ENCODE measurements at regions not wholly inside any gene's neighbourhood (a gene's known extent, or its start where the extent isn't known, plus 50 kb on each side); places are given as distances from the start of the nearest gene placed in this dataset.

GRCh38 chr7:10245406-10245805 lies 728.3 kb upstream of the PHF14 start:
- H3K4me3 ChIP-seq (ENCODE audit: low read depth, low read length), result no peak overlapping the region
- DNase-seq (ENCODE audit: low read depth), result no peak
- TF ChIP-seq CTCF (IDR thresholded peaks at IDR 0.05; ENCODE audit: low read depth, low read length) (no peak), POLR2A (IDR thresholded peaks at IDR 0.05; ENCODE audit: extremely low read depth, insufficient read length) (no peak), MYC (IDR thresholded peaks at IDR 0.05; ENCODE audit: low read depth, low read length) (no peak), MAX (IDR thresholded peaks at IDR 0.05; ENCODE audit: low read depth, low read length) (no peak)

DNA sequence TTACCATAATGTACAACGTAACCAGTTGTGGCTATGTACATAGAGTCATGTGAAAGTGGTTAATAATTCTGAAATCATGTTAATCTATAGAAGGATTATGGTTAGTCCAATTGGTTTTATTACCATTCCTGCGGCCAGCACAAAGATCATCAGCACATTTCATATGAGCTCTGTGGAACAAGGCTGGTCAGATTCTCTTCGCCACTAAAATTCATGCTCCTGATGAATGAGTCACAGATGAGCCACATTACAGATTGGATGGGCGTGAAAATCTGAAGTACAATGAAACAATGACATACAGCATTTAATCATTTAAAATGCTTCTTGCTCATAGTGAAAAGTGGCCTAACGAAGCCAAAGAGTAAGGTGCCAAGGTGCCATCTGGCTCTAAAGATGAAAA lies 716.2 kb upstream of the PHF14 start:
- no peak for DNase-seq (ENCODE audit: low read depth)
- no peak for TF ChIP-seq CTCF (IDR thresholded peaks at IDR 0.05; ENCODE audit: low read depth, low read length)
- TF ChIP-seq MYC (IDR thresholded peaks at IDR 0.05; ENCODE audit: low read depth, low read length), result no peak
- TF ChIP-seq MAX (IDR thresholded peaks at IDR 0.05; ENCODE audit: low read depth, low read length), result no peak
- no peak for TF ChIP-seq POLR2A (IDR thresholded peaks at IDR 0.05; ENCODE audit: extremely low read depth, insufficient read length)

DNA sequence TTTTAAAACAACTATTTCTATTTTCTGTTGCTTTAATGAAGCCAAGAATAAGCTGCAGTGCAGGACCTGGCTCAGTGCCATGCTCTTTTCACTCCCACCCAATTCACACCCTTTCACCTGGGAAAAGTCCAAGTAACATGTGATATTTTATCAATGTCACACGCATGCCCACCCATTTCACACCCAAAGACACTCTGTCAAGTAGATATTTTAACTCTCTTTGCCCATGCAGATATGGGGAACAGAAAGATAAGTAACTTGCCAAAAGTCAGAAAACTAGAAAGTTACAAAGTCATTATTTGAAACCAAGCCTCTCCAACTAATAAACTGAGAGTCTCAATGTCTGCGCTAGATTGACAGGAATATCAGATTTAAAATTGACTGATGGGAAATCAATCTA lies 706.7 kb upstream of the PHF14 start:
- no peak for DNase-seq (ENCODE audit: low read depth)
- no peak overlapping the region for H3K4me3 ChIP-seq (ENCODE audit: low read depth, low read length)
- no peak for TF ChIP-seq POLR2A (IDR thresholded peaks at IDR 0.05; ENCODE audit: extremely low read depth, insufficient read length)
- no peak for TF ChIP-seq CTCF (IDR thresholded peaks at IDR 0.05; ENCODE audit: low read depth, low read length)
- no peak for TF ChIP-seq MYC (IDR thresholded peaks at IDR 0.05; ENCODE audit: low read depth, low read length)
- no peak for TF ChIP-seq MAX (IDR thresholded peaks at IDR 0.05; ENCODE audit: low read depth, low read length)

More for the DNA sequence above, 716.2 kb upstream of the PHF14 start:
- H3K4me3 ChIP-seq (ENCODE audit: low read depth, low read length), result no peak overlapping the region

DNA sequence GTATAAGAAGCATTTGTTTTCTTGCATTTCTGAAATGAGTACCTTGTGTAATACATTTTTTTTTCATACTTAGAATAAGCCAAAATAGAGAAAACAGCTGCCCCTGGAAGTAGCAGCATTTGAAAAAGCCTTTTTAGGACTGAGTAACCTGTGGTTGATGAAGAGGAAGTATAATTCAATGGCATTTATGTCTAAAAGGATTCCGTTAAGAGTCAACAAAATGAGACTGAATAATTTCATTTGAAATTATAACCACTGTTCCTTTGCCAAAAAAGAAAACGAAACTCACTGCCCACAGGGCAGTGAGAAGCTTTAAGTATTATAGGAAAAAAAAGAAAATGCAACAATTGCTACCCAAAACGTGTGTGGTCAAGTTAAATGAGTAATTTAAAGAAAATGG lies 705.6 kb upstream of the PHF14 start:
- TF ChIP-seq CTCF (IDR thresholded peaks at IDR 0.05; ENCODE audit: low read depth, low read length) (no peak), MAX (IDR thresholded peaks at IDR 0.05; ENCODE audit: low read depth, low read length) (no peak), MYC (IDR thresholded peaks at IDR 0.05; ENCODE audit: low read depth, low read length) (no peak), POLR2A (IDR thresholded peaks at IDR 0.05; ENCODE audit: extremely low read depth, insufficient read length) (no peak)
- no peak overlapping the region for H3K4me3 ChIP-seq (ENCODE audit: low read depth, low read length)
- no peak for DNase-seq (ENCODE audit: low read depth)

DNA sequence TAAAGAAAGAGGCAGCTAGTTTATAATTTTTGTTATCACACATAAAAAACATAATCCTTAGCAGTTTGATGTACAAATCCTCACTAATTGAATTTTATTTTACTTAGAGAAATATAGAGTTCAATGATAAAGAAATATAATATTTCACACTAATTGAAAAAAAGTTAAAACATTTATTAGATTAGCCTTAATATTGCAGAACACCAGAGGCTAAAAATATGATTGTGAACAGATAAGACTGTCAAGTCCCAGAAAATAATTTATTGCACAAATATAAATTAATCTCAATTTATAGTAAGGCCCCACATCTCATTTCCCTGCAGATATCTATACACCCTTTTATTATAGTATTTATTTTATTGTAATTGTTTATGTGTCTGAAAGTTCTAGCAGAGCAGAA lies 690.8 kb upstream of the PHF14 start:
- H3K4me3 ChIP-seq (ENCODE audit: low read depth, low read length), result no peak overlapping the region
- TF ChIP-seq CTCF (IDR thresholded peaks at IDR 0.05; ENCODE audit: low read depth, low read length) (no peak), MAX (IDR thresholded peaks at IDR 0.05; ENCODE audit: low read depth, low read length) (no peak)
- DNase-seq (ENCODE audit: low read depth), result no peak

DNA sequence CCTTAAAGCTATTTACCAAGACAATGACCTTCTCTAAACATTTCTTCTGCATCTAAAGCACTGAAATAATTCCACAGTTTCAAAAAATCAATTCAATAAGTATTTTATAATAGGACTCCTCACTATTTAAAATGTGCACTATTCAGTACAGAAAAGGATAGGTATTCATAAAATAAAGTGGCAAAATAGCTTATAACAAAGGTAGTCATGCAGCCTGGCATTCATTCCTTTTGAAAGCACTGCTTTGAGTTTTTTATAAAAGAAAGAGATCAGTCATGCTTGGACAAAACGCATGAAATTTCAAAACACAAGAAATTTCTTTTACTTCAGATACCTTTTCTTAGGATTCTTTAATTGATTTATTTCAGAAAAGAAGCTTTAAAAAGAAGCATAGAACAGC lies 689.7 kb upstream of the PHF14 start:
- DNase-seq (ENCODE audit: low read depth), result no peak
- H3K4me3 ChIP-seq (ENCODE audit: low read depth, low read length), result no peak overlapping the region
- TF ChIP-seq CTCF (IDR thresholded peaks at IDR 0.05; ENCODE audit: low read depth, low read length) (no peak), MAX (IDR thresholded peaks at IDR 0.05; ENCODE audit: low read depth, low read length) (no peak), MYC (IDR thresholded peaks at IDR 0.05; ENCODE audit: low read depth, low read length) (no peak), POLR2A (IDR thresholded peaks at IDR 0.05; ENCODE audit: extremely low read depth, insufficient read length) (no peak)

Measured in NB4 (cell line).